ENCODE measurements at regions not wholly inside any gene's neighbourhood (a gene's known extent, or its start where the extent isn't known, plus 50 kb on each side); places are given as distances from the start of the nearest gene placed in this dataset.

- no peak for TF ChIP-seq CTCF (conservative IDR thresholded peaks at IDR 0.05)
- no peak for TF ChIP-seq EZH2 (IDR thresholded peaks at IDR 0.05; ENCODE audit: low read depth)
Observed at GRCh38 chr10:117441361-117441760, 66.1 kb upstream of the PDZD8 start.

All from PC-9 (cell line).